Psoas muscle (tissue), 7 donors: ENCODE measurements at regions not wholly inside any gene's neighbourhood (a gene's known extent, or its start where the extent isn't known, plus 50 kb on each side); places are given as distances from the start of the nearest gene placed in this dataset.

Source experiments
- ATAC-seq, 4 donors: fragments of 200-7000 bp; cut with Tn5 transposase; one replicate each; pipeline ENCODE4 v1.9.1; 2020; ENCODE audit warnings: moderate library complexity in 3 of 4, mild to moderate bottlenecking in 2 of 4
- DNase-seq, 2 donors: peaks; one replicate each; pipeline ENCODE4 v3.0.0-alpha.2; 2020
- H3K27ac ChIP-seq: fragments of 200-600 bp; one replicate; pipeline ENCODE4 v1.8.0; 2022
- H3K27me3 ChIP-seq, 3 donors: fragments of 200-600 bp in 1 of 3; one replicate each; pipeline versions ENCODE4 v1.6.1 to v1.8.0; 2013 to 2022; ENCODE audit warnings: low read length in 2 of 3, mild to moderate bottlenecking in 2 of 3, moderate library complexity in 1 of 3; ENCODE audit not compliant: insufficient read depth in 3 of 3
- H3K36me3 ChIP-seq, 2 donors: fragments of 200-600 bp in 1 of 2; one replicate each; pipeline versions ENCODE4 v1.6.1 to v1.8.0; 2013 to 2022; ENCODE audit warnings: low read depth in 1 of 2, mild to moderate bottlenecking in 1 of 2, moderate library complexity in 1 of 2; ENCODE audit not compliant: insufficient read depth in 1 of 2
- H3K4me1 ChIP-seq: fragments of 200-600 bp; one replicate; pipeline ENCODE4 v1.8.0; 2022
- H3K4me3 ChIP-seq: fragments of 200-600 bp; one replicate; pipeline ENCODE4 v1.8.0; 2022; ENCODE audit warnings: mild to moderate bottlenecking
- H3K9me3 ChIP-seq: fragments of 200-600 bp; one replicate; pipeline ENCODE4 v1.8.0; 2022
- WGBS, 3 donors: extraction: QIAGEN DNeasy Blood & Tissue Kit; methylation state at CpG; one replicate each; pipeline versions ENCODE4 v1.1.6 to v1.1.7; 2013; 5-methylcytosine and 5-hydroxymethylcytosine counted together
- intact Hi-C, 2 donors: fragments of 100-400 bp; cut with DNase I; formaldehyde crosslinking; loops; one replicate each; pipeline versions ENCODE4 v1.11.0 to v1.14.2; 2022
- TF ChIP-seq, protein P1 (sequence below): fragments of 200-600 bp; IDR thresholded peaks from one replicate; pipeline ENCODE4 v1.8.0; 2022; ENCODE audit warnings: antibody characterized with exemption
- donor health status: healthy with polysubstance abuse.
- donor health status: DM: no; HTN: no; CAD: no; lungs with moderate emphysema.
- donor health status: Bipolar disorder and iron deficiency.
- donor health status: healthy.
- donor health status: DM: yes; HTN: yes; CAD: no.
- donor health status: DM: no; HTN: no; CAD: no.
- donor health status: DM: yes; HTN: yes; CAD: no.

DNA sequence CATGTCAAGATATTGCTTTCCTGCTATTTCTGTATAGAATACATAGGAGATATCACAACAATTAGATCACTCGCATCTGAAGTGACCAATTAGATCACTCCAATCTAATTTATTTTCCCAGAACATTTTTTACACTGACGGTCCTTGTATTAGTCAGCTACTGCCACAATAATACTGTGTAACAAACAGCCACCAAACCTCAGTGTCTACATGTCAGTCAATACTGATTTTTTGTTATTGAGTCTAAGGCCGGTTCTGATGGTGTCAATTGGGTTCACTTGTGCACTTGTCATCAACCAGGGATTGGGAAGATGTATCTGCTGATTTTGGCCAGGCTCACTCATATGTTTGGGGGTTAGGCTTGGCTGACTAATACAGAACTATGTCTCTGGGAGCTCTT lies 275.9 kb upstream of the NFE2L3 start:
- 92 to 96% (median 96%) methylated on average over 3 of the region's 3 CpGs for WGBS, 3 donors
- Histone ChIP-seq H3K27ac (no peak overlapping the region), H3K9me3 (no peaks in the 10 kb centered on the region), H3K36me3 (no peaks in the 10 kb centered on the region), H3K27me3 (peaks cover 0 to 4% (median 0%) of the 10 kb centered on the region in 3 donors), H3K4me1 (peaks cover 10% of the 10 kb centered on the region), H3K4me3 (no peak overlapping the region)
- TF ChIP-seq, protein P1, sequence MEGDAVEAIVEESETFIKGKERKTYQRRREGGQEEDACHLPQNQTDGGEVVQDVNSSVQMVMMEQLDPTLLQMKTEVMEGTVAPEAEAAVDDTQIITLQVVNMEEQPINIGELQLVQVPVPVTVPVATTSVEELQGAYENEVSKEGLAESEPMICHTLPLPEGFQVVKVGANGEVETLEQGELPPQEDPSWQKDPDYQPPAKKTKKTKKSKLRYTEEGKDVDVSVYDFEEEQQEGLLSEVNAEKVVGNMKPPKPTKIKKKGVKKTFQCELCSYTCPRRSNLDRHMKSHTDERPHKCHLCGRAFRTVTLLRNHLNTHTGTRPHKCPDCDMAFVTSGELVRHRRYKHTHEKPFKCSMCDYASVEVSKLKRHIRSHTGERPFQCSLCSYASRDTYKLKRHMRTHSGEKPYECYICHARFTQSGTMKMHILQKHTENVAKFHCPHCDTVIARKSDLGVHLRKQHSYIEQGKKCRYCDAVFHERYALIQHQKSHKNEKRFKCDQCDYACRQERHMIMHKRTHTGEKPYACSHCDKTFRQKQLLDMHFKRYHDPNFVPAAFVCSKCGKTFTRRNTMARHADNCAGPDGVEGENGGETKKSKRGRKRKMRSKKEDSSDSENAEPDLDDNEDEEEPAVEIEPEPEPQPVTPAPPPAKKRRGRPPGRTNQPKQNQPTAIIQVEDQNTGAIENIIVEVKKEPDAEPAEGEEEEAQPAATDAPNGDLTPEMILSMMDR, result no peak
- intact Hi-C loops, result loop anchor here in 1 of 2 donors (10.0 kb wide), 2 partner anchors 799 to 969 kb away; no protein-coding TSS in a partner anchor
- ATAC-seq (no peak), DNase-seq (no peak)

DNA sequence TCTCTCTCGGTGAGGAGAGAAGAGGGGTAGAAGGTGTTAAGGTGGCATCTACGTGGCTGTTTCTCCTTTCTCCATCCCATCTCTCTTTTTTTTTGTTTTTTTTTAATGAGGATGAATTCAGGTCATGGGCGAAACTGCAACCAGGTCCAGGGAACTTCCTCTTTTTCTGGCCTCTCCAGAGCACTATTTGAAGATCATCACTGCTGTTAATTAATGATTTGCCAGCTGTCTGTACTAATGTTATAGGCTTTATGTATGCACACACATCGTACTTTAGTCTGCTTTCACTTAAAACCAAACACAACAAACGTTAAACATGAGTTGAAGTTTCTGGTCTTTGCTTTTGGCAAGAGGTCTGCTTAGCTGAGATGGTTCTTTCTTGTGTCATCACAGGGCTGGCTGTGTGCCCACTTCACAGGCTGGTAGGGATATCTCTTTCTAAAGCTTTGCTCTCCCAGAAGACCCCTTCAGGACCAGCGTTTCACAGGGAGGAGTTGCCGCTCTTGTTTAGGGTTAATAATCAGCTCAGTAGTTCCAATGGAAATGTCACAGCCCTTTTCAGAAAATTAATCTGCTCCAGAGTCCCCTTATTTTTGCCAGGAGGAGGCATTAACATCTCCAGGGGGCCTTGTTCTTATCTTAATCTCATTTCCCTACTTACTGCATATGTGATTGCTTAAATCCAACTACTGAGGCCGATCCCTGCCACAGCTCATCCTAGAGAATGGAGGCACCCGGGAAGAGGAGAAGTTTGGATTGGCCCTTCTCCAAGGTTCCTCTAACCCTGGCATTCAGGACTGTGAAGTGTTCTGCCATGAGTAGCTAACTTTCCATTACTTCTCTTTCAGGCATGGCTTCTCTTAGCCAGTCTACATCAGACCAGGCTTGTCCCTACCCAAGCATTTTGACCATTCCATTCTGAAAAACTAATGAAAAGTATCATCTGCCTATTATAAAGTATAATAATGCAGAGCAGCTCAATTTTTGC lies 273.9 kb upstream of the NFE2L3 start:
- WGBS, 3 donors, result 74 to 80% (median 75%) methylated on average over 9 of the region's 9 CpGs
- TF ChIP-seq, protein P1, result no peak
- no peak overlapping the region for H3K27ac ChIP-seq
- no peak for ATAC-seq
- no peaks in the 10 kb centered on the region for H3K9me3 ChIP-seq
- H3K27me3 ChIP-seq, result peaks cover 0 to 4% (median 0%) of the 10 kb centered on the region in 3 donors
- H3K4me1 ChIP-seq, result peaks cover 13% of the 10 kb centered on the region
- no peaks in the 10 kb centered on the region for H3K36me3 ChIP-seq
- intact Hi-C loops, result loop anchor here in 1 of 2 donors (10.0 kb wide), 2 partner anchors 797 to 967 kb away; no protein-coding TSS in a partner anchor
- H3K4me3 ChIP-seq, result no peak overlapping the region
- DNase-seq, result no peak

DNA sequence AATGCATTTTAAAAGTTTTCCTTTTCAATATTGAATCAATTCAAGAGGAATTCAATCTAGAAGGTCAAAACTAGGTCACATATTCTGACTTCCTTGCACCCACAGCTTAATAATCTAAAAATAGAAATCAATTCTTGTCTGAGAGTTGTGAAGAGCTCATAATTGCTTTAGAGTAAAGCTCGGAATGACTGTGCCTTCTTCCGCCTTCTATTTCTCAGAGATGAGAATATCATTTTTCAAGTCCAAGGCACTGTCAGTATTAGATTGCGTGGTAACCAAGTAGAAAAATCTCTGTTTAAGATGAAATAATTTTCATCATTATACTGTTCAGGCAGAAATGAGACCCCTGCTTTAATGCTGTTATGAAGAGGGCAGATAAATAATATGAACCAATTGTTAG lies 272.2 kb upstream of the NFE2L3 start:
- Histone ChIP-seq H3K27ac (no peak overlapping the region), H3K4me3 (no peak overlapping the region), H3K36me3 (no peaks in the 10 kb centered on the region), H3K9me3 (no peaks in the 10 kb centered on the region), H3K4me1 (peaks cover 13% of the 10 kb centered on the region), H3K27me3 (peaks cover 0 to 4% (median 0%) of the 10 kb centered on the region in 3 donors)
- intact Hi-C loops, result loop anchor here in 1 of 2 donors (10.0 kb wide), 3 partner anchors 795 to 1275 kb away; partner anchors contain the start of genes HOXA3 and HOXA7
- TF ChIP-seq, protein P1, result no peak
- WGBS, 3 donors, result 63 to 80% (median 66%) methylated on average over 3 of the region's 3 CpGs
- DNase-seq (no peak), ATAC-seq (no peak)

DNA sequence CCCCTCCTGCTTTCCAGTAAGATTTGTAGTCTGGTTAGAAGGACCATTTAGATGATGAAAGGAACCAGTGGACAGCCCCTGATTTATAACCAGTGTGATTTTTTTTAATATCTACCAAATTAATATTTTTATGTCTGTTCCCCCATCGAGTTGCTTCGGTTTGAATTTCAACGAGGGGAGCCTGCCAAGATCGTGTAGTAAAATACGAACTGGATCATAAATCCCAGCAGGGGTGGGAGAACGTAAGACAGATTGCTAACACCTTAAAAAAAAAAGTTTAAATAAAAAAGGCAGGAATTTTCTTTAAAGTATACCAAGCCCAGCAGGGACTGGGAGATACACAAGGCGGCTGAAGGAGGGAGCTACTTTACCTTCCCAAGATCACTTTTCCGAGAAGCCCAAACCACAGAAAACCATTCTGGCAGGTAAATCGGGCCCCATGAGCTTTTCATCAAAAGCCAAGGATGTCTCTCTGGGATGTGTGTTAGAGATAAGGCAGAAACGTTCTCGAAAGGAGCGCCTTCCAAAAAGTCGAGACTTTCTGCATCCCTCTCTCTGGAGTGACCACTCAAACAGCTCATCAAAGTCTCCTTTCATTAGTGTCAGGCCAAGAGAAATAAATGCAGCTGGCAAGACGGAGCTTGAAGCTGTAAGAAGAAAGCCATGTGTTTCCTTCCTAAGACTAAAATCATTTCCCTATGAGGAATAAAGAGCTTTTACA lies 270.5 kb upstream of the NFE2L3 start:
- 52 to 64% (median 54%) methylated on average over 14 of the region's 14 CpGs for WGBS, 3 donors
- intact Hi-C loops, result loop anchor here in 1 of 2 donors (10.0 kb wide), 1 partner anchor 1273 kb away; the partner anchor contains the start of genes HOXA3 and HOXA7
- no peak for DNase-seq
- TF ChIP-seq, protein P1, result no peak
- ATAC-seq, result no peak
- H3K9me3 ChIP-seq, result no peaks in the 10 kb centered on the region
- peaks cover 20% of the 10 kb centered on the region for H3K4me1 ChIP-seq
- H3K27me3 ChIP-seq, result no peaks in the 10 kb centered on the region
- H3K36me3 ChIP-seq, result no peaks in the 10 kb centered on the region
- no peak overlapping the region for H3K4me3 ChIP-seq
- H3K27ac ChIP-seq, result no peak overlapping the region
